ENCODE measurements at regions not wholly inside any gene's neighbourhood (a gene's known extent, or its start where the extent isn't known, plus 50 kb on each side); places are given as distances from the start of the nearest gene placed in this dataset.

GRCh38 chr1:208551024-208551423, 306.8 kb upstream of the PLXNA2 start:
- no peak for FAIRE-seq

- no peak for FAIRE-seq
These were observed 307.6 kb upstream of the PLXNA2 start for GRCh38 chr1:208551633-208552320.

GRCh38 chr1:208552928-208553327, 308.7 kb upstream of the PLXNA2 start:
- no peak for FAIRE-seq

- FAIRE-seq: no peak
These were observed 312.3 kb upstream of the PLXNA2 start for GRCh38 chr1:208556461-208556860.

GRCh38 chr1:208557046-208557722, 313.0 kb upstream of the PLXNA2 start:
- no peak for FAIRE-seq

GRCh38 chr1:208557723-208558094, 313.5 kb upstream of the PLXNA2 start:
- no peak for FAIRE-seq

GRCh38 chr1:208559597-208560329, 315.6 kb upstream of the PLXNA2 start:
- FAIRE-seq: no peak

GRCh38 chr1:208562151-208562960, 318.2 kb upstream of the PLXNA2 start:
- no peak for FAIRE-seq

GRCh38 chr1:208564466-208564865, 320.3 kb upstream of the PLXNA2 start:
- FAIRE-seq: no peak

- FAIRE-seq: no peak
These were observed 321.7 kb upstream of the PLXNA2 start for GRCh38 chr1:208565756-208566440.

GRCh38 chr1:208569181-208569580, 325.0 kb upstream of the PLXNA2 start:
- FAIRE-seq: no peak

- no peak for FAIRE-seq
These were observed 326.2 kb upstream of the PLXNA2 start for GRCh38 chr1:208570362-208570761.

- FAIRE-seq: no peak
These were observed 332.2 kb upstream of the PLXNA2 start for GRCh38 chr1:208576425-208576824.

GRCh38 chr1:208577381-208577905, 333.3 kb upstream of the PLXNA2 start:
- no peak for FAIRE-seq

- no peak for FAIRE-seq
These were observed 337.0 kb upstream of the PLXNA2 start for GRCh38 chr1:208581209-208581608.

GRCh38 chr1:208581667-208582066, 337.5 kb upstream of the PLXNA2 start:
- FAIRE-seq: no peak

- FAIRE-seq: no peak
These were observed 340.1 kb upstream of the PLXNA2 start for GRCh38 chr1:208584167-208584755.

- FAIRE-seq: no peak
These were observed 342.9 kb upstream of the PLXNA2 start for GRCh38 chr1:208587110-208587509.

- no peak for FAIRE-seq
These were observed 349.3 kb upstream of the PLXNA2 start for GRCh38 chr1:208593306-208594006.

- no peak for FAIRE-seq
These were observed 351.1 kb upstream of the PLXNA2 start for GRCh38 chr1:208595236-208595635.

- no peak for FAIRE-seq
These were observed 351.6 kb upstream of the PLXNA2 start for GRCh38 chr1:208595745-208596144.
